ENCODE measurements at regions not wholly inside any gene's neighbourhood (a gene's known extent, or its start where the extent isn't known, plus 50 kb on each side); places are given as distances from the start of the nearest gene placed in this dataset.
"Not testable (repeated sequence)": the region's sequence is repeated elsewhere in the genome, so short reads cannot be mapped to it uniquely, and the experiment has no call there.

DNA sequence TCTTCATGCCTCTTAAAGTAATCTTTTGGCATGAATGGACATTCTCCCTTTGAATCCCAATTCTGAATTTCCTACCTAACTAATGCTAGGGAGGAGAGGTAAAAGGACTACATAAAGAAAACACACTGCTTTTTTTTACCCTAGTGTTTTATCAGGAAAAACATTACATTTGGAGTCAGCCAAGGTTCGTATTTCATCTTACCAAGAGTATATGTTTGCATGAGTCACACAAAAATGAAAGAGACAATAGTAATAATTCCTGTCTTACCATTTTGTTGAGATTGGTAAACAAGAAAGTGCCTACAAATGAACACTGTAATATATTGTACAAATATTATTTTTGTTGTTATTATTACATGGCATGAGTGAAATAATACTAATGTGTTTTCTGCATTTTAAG, 112.9 kb upstream of the WARS2 start:
- peak; percentile 4 for DNase-seq (ENCODE audit: low read depth)

DNA sequence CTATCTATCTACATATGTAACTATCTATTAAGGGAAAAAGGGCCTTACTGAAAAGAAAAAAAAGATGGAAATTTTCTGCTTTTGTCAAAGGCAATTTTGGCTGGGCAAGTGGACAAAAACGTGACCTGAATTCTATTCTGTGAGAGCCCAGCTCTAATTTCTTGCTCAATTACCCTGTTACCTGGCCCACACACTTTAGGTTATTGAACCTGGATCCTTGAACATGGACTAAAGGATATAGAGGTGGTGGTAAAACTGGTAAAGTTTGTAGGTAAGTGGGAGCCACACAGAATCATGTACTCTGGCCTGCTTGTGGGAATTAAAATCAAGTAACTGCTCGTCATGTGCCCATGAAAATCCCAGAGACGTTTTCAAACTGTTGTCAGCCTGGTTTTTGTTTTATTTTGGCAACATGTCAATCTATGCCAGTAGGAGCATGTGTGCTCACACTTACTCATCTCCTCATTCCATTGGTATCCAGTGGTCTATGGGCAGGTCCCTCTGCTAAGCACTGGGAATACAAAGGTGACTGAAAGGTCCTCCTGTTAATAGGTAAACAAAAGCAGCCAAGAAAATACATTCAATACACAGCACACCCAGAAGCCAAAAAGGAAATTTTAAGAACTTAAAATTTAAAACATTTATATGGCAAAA, 113.7 kb upstream of the WARS2 start:
- DNase-seq (ENCODE audit: low read depth), result peak; percentile 57

DNA sequence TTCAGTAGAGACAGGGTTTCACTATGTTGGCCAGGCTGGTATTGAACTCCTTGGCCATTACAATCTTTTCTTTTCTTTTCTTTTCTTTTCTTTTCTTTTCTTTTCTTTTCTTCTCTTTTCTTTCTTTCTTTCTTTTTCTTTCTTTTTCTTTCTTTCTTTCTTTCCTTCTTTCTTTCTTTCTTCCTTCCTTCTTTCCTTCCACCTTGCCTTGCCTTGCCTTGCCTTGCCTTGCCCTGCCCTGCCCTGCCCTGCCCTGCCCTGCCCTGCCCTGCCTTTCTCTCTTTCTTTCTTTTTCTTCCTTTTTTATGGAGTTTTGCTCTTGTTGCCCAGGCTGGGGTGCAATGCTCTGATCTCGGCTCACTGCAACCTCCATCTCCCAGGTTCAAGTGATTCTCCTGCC, 112.5 kb upstream of the HAO2 start:
- DNase-seq (ENCODE audit: low read depth), result not testable (repeated sequence)

DNA sequence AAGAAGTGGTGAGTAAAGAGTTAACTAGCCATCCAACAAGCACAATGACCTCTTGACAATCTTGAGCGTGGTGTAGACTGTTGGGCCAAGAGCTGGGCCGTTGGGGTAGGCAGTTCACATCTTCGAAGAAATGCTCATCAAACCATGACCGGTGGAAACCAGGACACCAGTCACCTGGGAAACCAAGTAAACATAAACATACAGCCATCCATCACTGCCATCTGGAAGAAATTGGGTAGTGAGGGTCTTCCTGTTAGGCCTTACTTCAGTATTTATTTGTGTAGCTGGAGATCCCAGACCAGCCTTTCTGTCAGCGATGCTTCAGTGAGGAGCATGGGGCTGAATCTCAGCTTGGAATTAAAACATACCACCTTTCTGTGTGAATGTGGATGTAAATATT, 108.1 kb upstream of the HAO2 start:
- DNase-seq (ENCODE audit: low read depth), result no peak

DNA sequence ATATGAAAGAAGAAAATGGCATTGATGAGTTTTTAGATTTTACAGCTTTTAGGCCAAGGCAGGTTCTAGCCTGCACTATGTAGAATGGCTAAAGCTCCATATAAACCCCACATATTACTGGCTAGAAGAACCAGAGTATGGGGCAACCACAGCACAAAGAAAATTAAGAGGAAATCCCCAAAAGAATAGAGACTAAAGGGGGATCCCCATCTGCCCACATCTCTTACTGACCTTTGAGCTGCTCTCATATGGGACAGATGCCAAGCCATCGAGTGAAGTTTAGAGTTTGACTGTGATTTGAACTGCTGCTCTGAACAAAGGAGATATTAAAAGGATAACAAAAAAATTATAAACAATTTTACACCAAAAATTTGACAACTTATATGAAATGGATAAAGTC, 102.2 kb upstream of the HAO2 start:
- no peak for DNase-seq (ENCODE audit: low read depth)

DNA sequence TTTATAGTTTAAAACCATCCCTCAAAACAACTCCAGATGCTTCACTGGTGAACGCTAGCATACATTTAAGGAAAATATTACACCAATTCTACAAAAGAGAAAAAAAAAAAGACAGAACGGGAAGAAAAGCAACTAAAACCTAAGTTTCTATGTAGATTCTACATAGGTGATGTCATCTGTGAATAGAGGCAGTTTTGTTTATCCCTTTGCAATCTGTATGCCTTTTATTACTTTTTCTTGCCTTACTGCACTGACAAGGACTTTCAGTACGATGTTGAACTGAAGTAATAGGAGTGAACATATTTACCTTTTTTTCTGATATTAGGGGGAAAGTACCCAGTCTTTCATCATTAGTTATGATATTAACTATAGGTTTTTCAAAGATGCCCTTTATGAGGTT, 101.7 kb upstream of the HAO2 start:
- DNase-seq (ENCODE audit: low read depth), result no peak

DNA sequence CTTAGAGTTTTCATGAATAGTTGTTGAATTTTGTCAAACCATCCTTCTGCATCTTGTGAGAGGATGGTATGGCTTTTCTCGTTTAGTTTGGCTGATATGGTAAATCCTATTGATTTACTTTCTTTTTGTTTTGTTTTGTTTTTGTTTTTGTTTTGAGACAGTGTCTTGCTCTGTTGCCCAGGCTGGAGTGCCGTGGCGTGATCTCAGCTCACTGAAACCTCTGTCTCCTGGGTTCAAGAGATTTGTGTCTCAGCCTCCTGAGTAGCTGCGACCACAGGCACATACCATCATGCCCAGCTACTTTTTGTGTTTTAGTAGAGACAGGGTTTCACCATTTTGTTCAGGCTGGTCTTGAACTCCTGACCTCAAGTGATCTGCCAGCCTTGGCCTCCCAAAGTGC, 101.3 kb upstream of the HAO2 start:
- DNase-seq (ENCODE audit: low read depth), result not testable (repeated sequence)

DNA sequence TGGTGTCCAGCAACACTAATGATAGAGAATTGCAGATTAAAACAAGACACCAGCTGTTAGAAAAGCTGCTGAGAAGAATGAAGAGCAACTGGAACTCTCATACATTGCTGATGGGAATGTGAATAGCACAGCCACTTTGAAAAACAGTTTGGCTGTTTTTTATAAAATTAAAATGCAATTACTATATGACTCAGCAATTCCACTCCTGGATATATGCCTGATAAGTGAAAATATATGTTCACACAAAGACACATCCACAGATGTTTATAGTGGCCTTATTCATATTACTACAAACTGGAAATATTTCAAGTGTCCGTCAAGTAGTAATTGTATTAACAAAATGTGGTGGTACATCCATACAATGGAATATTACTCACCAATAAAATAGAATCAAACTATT, 99.7 kb upstream of the HAO2 start:
- DNase-seq (ENCODE audit: low read depth), result no peak

DNA sequence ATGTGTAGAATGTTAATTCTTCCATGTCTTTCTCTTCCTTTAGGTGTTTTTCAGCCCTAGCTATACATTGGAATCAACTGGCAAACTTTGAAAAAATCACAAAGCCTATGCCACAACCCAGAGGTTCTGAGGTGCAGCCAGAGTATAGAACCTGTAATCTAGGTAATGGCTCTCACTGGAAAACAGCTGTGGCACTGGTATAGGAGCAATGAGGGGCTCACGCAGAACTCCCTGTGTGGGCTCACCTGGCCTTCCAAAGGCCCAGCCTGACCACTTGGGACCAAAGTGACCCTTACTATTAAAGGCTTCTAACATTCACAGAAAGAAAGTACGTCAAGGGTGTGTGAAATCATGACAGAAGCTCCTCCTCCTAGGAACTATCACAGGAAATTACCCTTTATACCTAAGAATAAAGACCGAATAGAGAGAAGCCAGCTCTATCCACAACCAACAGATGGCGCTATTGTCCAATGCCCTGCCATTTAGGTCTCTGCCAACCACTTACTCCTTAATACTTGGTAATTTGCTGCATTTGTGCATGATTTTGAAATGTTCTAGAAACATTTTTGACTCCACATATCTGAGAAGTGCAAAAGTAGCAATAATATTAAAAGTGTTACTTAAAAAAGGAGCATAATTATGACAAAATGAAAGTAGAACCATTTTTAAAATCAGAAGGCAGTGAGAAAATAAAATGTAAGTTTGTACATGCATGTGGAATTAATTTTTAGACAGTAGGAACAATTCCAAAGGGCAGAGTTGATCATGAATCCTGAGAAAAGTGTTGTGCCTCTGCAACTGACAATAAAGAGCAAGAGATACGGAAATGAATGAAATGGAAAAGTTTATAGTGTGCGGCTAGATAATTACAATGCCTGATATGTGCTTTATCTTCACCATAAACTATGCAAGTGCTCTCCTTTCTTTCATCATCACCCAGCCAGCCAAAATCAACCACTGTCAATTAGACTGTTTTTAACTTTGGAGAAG, 93.1 kb upstream of the HAO2 start:
- DNase-seq (ENCODE audit: low read depth), result peak; percentile 66

DNA sequence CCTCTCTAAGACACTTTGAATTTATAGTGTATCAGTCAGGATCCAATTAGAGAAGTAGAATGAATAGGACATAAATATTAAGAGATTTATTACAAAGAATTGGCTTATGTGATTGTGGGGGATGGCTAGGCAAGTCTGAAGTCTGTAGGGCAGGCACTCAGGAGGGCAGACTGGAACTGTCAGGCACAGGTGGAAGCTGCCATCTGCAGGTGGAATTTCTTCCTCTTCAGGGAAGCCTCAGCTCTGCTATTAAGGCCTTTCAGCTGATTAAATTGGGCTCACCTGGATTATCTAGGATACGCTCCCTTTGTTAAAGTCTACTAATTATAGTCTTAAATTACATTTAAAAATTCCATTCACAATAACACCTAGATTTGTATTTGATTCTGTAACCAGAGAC, 92.0 kb upstream of the HAO2 start:
- no peak for DNase-seq (ENCODE audit: low read depth)

DNA sequence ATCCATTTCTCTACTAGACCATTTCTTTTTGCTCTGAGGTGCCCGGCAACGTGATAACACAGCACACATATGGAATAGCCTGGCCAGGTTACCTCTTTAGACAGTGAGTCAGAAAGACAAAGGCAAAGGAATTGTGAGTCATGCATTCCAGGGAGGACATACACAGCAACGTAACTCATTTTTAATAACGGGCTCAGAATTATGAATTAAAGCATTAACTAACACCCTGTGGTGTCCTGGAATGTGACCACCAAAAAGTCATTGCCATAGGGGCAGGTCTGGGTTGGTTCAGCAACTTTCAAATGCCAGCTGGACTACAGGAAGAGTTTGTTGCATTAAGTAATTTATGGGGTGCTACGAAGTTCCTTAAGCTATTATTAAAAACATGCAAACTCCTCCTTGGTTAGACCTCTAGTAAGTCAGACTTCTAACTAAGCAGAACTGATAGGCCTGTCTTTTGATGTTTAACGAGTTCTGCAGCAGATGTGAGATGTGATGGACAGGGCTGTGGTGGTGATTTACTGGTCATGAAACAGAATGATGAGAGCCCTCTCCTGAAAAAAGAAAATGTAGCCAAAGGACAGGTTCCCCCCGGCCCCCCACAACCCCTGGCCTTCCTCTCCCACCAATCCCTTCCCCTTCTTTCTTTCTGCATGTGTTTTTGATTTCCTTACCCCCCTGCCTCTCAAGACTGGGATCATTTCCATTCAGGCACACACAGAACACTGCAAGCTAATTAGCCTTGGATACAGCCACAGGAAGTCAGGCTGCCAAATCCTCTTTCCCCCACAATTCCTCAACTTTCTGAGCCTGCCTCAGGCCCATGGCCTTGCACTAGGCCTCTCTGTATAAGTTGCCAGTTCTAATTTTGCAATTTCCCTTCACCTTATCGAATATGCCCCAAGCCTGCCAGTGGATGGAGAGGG, 88.9 kb upstream of the HAO2 start:
- DNase-seq (ENCODE audit: low read depth), result peak; percentile 90

DNA sequence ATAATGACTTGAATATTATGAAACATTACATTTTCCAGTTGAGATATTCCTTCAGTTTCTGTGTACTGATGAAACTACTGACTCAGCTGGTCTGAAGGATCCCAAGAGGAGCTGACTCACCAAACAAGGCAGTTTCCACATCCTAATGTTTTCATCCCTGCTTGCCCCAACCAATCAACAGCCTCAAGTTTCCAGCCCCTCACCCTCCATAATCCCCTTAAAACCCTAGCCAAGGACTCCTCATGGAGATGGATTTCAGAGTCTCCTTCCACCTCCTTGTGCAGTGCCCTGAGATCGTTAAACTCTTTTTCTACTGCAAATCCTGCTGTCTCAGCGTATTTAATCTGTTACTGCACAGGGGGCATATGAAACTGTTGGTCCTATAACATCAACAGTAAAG, 83.1 kb upstream of the HAO2 start:
- peak; percentile 68 for DNase-seq (ENCODE audit: low read depth)

DNA sequence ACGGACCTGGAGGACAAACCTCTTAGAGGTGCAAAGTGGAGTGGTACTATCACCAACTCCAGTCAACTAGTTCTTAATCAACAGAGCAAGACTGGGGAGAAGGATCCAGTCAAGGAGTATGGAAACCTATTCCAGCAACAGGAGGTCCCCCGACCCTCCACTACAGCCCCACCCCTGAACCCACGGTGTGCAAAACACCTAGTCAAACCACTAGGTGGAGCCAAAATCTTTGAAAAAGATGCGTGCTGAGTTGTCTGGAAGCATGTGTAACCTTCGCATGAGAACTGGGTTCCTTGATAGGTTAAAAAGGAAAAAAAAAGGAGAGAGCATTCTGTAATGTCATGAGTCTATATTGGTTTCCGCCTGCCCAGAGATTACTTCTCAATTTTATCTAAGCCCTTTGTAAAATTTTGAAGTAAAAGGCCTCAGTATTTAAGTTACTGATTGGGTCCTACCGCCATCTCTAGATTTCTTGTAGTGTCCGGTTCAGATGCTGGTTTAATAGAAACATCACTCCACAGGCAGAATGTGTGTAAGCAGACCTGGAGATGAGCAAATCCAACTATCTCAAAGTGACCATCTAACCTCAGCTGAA, 81.9 kb upstream of the HAO2 start:
- peak; percentile 45 for DNase-seq (ENCODE audit: low read depth)

DNA sequence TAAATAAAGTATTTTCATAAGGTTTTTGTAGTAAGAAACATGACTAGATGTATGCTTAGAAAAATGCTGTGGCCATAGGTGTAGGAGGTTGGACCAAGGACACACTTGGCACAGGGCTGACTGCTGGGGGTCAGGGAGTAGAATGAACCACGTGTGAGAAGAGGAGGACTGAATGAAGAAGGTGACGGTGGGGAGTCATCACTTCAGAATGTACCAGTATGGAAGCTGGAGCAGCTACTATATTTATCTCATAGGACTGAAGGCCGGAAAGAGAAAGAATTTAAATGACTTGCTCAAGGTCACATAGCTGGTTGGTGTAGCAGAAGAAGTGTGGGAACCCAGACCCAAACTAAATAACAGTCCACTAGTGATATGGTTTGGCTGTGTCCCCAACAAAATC, 79.8 kb upstream of the HAO2 start:
- peak; percentile 55 for DNase-seq (ENCODE audit: low read depth)

DNA sequence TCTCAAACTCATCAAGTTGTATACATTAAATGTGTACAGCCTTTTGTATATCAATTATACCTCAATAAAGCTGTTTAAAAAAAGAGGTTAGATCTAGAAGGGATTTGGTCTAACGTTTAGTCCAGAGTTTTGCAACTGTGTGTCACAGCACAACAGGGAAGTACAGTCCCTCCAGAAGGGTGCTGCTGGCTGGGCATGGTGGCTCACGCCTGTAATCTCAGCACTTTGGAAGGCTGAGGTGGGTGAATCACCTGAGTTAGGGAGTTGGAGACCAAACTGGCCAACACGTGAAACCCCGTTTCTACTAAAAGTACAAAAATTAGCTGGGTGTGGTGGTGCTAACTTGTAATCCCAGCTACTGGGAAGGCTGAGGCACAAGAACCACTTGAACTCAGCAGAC, 78.3 kb upstream of the HAO2 start:
- DNase-seq (ENCODE audit: low read depth), result no peak

DNA sequence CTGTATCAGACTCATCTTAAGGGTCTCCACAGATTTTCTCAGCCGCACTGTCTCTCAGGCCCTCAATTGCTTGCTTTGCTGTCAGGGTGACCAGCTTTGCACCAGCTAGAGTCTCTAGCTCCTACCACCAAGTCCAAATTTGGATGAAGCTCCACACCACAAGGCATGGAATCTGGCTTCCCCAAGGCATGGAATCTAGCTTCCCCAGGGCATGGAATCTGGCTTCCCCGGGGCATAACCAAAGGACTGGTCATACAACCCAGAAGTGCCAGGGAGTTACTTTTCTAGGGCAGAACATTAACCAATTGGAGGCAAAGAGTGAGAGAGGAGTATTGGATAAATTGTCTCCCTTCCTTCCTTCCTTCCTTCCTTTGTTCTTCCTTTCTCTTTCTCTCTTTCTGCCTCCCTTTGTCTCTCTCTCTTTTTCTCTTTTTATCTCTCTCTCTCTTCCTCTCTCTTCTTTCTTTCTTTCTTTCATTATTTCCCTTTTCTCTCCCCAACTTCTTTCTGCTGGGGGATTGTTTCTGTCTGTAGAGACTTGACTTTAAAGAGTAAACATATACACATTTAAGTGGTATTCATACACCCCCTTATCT, 76.9 kb upstream of the HAO2 start:
- DNase-seq (ENCODE audit: low read depth), result peak; percentile 27

DNA sequence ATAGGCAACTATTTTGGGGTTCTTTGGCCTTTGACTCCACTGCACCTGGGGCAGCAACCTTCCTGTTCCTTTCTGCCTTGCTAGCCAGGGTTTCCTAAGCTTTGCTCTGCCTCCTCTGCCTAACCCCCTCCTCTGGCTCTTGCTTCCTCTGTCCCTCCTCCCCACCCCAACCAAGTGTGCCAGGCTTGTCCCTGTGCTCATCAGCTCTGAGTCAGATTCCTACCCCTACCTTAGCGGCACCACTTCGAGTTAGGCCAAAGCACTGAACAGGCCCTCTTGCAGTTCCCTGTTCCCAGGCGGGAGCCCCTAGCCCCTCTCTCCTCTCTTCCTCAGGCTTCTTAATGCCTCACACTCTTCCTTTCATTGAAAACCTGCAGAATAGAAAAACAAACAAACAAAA, 74.8 kb upstream of the HAO2 start:
- no peak for DNase-seq (ENCODE audit: low read depth)

DNA sequence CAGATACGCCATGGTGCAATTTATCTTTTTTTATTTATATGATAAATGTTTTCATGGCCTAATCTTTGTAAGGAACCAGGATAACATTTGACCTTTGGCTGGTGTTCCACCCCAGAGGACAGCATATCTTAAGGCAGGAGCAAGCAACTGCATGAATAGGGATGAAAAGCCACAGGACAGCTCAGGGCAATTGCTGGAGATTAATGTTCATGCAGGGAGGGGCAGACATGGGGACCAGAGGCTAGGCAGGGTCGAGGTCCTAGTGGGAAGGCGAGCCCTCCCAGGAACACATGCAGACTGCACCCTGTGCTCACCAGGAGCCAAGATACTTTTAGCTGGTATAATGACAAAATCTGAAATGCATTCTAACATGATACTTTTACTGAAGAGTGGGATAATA, 74.4 kb upstream of the HAO2 start:
- DNase-seq (ENCODE audit: low read depth), result no peak

DNA sequence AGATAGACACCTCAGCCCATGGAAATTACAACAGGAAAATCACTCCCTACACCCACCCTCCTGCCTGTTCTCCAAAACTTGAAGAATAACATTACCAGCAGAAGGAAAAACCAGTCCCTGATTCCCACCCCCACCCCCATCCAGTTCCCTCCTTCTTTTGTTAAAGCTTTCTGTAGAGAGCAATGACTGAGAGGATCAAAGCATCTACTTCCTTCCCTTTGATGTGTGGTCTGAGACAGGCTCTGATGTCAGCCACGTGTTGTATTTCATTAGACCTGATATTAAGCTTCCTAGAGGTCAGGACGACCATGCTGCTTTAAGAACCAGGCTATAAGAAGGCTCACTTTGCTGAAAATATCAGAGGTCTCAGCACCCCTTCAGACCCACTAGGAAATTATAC, 73.9 kb upstream of the HAO2 start:
- DNase-seq (ENCODE audit: low read depth), result no peak

DNA sequence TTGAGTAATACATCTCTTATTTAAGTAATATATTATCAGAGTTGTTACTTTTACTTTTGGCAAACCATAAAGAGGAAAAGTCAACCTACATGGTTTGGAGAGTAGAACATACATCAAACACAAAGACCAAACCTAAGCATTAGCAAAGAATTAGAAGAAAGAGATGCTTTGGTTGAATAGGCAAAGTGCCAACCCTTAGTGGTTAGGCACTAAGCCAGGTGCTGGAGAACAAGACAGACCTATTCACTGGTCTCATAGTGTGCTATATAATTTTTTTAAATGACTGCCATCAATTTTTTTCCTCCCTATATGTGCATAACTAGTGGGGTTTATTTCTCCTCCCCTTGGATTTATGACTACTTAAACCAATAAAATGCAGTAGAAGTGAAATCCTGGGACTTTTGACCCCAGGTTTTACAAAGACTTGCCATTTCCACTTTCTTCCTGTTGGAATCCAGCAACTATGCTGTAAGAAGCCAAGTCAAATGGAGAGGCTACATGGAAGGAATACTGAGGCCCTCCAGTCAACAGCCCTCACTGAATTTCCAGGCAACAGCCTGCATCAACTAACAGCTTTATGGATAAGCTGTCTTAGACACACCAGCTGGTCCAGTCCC, 69.8 kb upstream of the HAO2 start:
- peak; percentile 64 for DNase-seq (ENCODE audit: low read depth)

DNA sequence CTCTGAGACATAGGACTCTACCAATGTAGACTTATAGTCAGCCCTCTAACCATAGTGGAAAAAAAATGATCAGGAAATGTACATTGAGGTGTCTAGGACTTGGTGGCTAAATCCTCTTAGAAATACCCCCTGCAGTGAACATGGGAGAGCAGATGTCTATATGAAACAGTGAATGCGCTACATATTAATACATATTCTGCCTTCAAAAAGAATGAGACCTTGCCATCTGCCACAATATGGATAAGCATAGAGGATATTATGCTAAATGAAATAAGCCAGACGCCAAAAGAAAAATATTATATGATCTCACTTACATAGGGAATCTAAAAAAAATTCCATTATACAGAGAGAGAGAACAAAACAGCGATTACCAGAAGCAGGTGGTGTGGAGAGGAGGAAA, 66.6 kb upstream of the HAO2 start:
- DNase-seq (ENCODE audit: low read depth), result no peak

Data from M059J (cell line).